Dendritic cell treated with granulocyte-macrophage colony-stimulating factor and Interleukin-4, amounts not matched to agents 40 ng/mL and 50 ng/mL, for 4 days (primary cell): ENCODE measurements at regions not wholly inside any gene's neighbourhood (a gene's known extent, or its start where the extent isn't known, plus 50 kb on each side); places are given as distances from the start of the nearest gene placed in this dataset.
"Not testable (repeated sequence)": the region's sequence is repeated elsewhere in the genome, so short reads cannot be mapped to it uniquely, and the experiment has no call there.

Experiments used
- H3K27ac Mint-ChIP-seq: one replicate; pipeline ENCODE4 v1.8.0; 2022; ENCODE audit warnings: mild to moderate bottlenecking, mixed read lengths
- H3K27me3 Mint-ChIP-seq: one replicate; pipeline ENCODE4 v1.8.0; 2022; ENCODE audit warnings: mild to moderate bottlenecking, mixed read lengths
- H3K36me3 Mint-ChIP-seq: one replicate; pipeline ENCODE4 v1.8.0; 2022; ENCODE audit warnings: low read depth, mixed read lengths
- H3K4me1 Mint-ChIP-seq: one replicate; pipeline ENCODE4 v1.8.0; 2022; ENCODE audit warnings: low read depth, mixed read lengths
- H3K4me3 Mint-ChIP-seq: one replicate; pipeline ENCODE4 v1.8.0; 2022; ENCODE audit warnings: mild to moderate bottlenecking, moderate library complexity, mixed read lengths
- H3K9me3 Mint-ChIP-seq: one replicate; pipeline ENCODE4 v1.8.0; 2022; ENCODE audit warnings: mixed read lengths
- intact Hi-C: fragments of 100-400 bp; cut with micrococcal nuclease; formaldehyde crosslinking; loops from one replicate; pipeline ENCODE4 v1.15.0; 2022

DNA sequence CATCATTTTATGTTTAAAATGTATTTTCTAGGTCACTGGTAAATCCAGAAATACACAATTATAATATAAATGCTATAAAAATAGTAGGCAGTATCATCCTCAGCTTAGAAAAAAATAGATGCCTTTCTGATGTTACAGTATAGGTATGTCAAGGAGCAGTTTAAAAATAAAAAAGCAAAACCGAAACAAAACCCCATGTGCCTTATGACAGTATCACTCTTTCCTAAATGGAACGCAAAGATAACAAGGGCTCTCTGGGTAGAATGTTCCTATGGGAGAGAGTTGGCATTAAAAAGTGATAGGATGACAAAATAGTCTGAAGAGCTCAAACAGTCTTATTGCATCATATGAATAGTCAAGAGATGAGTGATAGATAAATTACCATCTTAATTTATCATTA is 172.1 kb downstream of the DSC3 start:
- H3K27ac Mint-ChIP-seq, result no peak overlapping the region
- H3K4me1 Mint-ChIP-seq, result no peaks in the 10 kb centered on the region
- no peaks in the 10 kb centered on the region for H3K27me3 Mint-ChIP-seq
- peaks cover 8% of the 10 kb centered on the region for H3K9me3 Mint-ChIP-seq
- no peak overlapping the region for H3K4me3 Mint-ChIP-seq
- no peaks in the 10 kb centered on the region for H3K36me3 Mint-ChIP-seq
- intact Hi-C loops, result no loop called here

DNA sequence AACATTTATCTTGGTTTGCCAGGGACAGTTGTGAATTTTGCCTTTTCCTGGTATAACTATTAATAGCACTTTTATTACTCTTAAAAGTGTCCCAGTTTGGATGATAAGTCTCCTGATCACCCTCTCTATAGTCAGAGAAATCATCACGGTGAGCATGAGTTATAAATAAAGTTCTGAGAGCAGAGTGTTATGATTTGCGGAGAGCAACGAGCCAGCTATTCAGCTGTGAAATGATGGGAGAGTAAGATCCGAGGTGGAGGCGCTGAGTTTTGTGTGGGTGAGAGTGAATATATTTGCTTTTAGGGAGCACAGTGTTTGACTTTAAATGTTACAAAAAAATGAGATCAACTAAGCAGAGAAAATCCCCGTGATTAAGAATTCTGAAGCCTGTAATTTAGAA is 179.6 kb downstream of the DSC3 start:
- no peak overlapping the region for H3K4me3 Mint-ChIP-seq
- H3K36me3 Mint-ChIP-seq, result no peaks in the 10 kb centered on the region
- no peaks in the 10 kb centered on the region for H3K27me3 Mint-ChIP-seq
- H3K9me3 Mint-ChIP-seq, result peaks cover 8% of the 10 kb centered on the region
- no peaks in the 10 kb centered on the region for H3K4me1 Mint-ChIP-seq
- no peak overlapping the region for H3K27ac Mint-ChIP-seq
- intact Hi-C loops, result no loop called here

DNA sequence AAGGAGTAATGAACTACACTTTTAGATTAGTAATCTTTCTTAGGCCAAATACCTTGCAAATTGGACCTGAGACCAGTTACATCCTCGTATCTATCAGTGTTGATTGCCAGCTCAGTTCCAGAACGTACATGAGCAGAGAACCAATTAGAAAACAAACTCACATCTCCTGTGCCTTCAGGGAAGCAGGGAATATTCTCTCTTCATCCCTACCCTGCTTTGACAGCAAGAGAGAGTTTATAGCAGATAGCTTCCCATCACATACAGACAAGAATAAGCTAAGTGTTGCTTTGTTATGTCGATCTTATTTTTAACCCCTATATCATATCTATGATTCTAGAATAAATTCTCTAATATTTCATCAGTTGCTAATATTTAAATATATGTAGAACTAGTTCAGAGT is 181.8 kb downstream of the DSC3 start:
- no peak overlapping the region for H3K27ac Mint-ChIP-seq
- H3K4me1 Mint-ChIP-seq, result no peaks in the 10 kb centered on the region
- H3K27me3 Mint-ChIP-seq, result no peaks in the 10 kb centered on the region
- intact Hi-C loops, result no loop called here
- H3K36me3 Mint-ChIP-seq, result no peaks in the 10 kb centered on the region
- no peak overlapping the region for H3K4me3 Mint-ChIP-seq
- H3K9me3 Mint-ChIP-seq, result no peaks in the 10 kb centered on the region

DNA sequence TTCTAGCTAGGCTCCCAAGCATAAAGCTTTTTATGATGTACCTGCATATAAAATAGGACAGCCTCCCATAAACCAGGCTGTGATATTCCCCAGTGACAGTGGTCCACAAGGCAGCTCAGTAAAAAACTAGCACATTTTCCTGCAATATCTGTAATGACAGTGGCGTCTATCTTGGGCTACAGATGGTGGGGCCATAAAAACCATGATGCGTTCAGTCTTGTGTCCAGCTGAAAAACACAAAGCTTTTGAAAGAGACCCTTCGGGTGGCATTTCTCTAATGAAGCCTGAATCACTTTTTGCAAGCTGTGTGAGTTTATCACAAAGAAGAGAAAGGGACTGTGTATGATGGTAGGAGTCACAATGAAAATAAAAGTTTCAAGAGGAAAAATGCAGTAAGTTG is 183.5 kb downstream of the DSC3 start:
- Mint-ChIP-seq H3K27me3 (no peaks in the 10 kb centered on the region), H3K4me3 (no peak overlapping the region), H3K27ac (no peak overlapping the region), H3K4me1 (no peaks in the 10 kb centered on the region), H3K9me3 (no peaks in the 10 kb centered on the region), H3K36me3 (no peaks in the 10 kb centered on the region)
- intact Hi-C loops, result no loop called here

DNA sequence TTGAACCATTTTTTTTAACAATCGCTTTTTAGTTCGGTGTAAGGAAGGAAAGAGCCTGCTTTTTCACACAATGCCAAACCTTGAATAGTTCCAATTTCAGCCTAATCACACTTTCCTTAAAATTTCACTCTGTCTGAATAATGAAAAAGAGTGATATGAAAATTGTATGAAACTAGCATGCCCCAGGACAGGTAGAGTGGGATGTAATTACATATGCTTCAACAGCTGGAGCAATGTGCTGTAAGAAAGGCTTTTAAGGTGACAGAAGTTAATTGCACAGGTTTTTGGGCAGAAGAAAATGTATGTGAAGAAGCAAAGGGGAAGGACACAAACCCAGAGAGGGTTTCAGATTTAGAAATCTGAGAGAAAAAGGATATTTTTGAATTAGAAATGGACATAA is 184.0 kb downstream of the DSC3 start:
- no peaks in the 10 kb centered on the region for H3K9me3 Mint-ChIP-seq
- no peaks in the 10 kb centered on the region for H3K27me3 Mint-ChIP-seq
- intact Hi-C loops, result no loop called here
- no peak overlapping the region for H3K27ac Mint-ChIP-seq
- no peaks in the 10 kb centered on the region for H3K4me1 Mint-ChIP-seq
- no peaks in the 10 kb centered on the region for H3K36me3 Mint-ChIP-seq
- no peak overlapping the region for H3K4me3 Mint-ChIP-seq

DNA sequence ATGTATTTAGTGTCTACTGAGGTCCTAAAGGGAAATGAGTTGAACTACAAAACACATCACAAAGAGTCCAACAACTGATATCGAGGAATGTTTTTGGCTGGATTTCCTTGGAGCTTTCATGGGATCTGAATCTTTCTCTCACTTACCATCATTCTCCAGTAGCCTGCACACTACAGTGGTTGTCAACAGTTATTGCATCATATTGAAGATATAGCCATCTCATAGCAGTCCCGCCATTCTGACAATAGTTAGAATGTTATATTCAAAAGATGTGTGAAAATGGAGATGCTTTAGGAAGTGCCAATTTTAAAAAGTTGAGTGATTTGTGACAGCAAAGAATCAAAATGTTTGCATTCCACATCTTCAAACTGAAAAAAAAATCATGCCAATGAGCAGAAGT is 186.8 kb downstream of the DSC3 start:
- peaks cover 2% of the 10 kb centered on the region for H3K9me3 Mint-ChIP-seq
- intact Hi-C loops, result no loop called here
- no peak overlapping the region for H3K4me3 Mint-ChIP-seq
- no peaks in the 10 kb centered on the region for H3K27me3 Mint-ChIP-seq
- H3K36me3 Mint-ChIP-seq, result no peaks in the 10 kb centered on the region
- no peaks in the 10 kb centered on the region for H3K4me1 Mint-ChIP-seq
- no peak overlapping the region for H3K27ac Mint-ChIP-seq

DNA sequence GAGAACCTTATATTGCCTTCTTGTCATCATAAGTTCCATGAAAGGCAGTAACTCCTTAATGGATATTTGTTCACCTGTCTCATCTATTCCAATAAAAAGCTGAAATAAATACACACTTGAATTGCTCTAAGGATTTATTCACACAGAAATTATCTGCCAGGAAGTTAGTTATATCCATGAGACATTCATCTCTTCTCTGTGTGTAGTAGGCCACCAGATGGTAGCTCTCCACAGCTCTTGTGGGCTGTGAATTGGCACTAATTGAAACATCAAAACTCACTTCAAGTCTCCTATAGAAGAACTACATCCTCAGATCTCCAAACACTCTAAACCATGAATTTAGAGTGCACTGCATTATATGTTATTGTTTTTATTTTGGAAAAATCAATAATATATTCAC is 189.6 kb downstream of the DSC3 start:
- H3K9me3 Mint-ChIP-seq, result peaks cover 21% of the 10 kb centered on the region
- intact Hi-C loops, result no loop called here
- no peaks in the 10 kb centered on the region for H3K36me3 Mint-ChIP-seq

DNA sequence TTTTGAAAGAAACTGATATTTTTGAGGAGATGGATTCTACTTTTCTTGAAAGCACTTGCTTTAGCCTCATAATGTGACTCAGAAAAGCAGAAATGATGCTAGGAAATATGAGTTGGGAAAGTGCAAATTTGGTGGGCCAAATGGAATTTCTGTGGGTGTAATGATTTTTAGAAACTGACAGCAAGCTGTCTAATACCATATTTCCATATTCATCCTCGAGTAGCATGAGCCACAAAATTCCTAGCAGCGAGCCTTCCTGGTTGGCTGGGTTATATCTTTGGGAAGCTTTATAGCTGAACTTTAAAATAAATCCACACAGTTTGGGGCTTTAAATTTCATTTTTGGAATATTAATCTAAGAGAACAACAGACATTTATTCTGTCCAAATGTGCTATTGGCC is 190.0 kb downstream of the DSC3 start:
- H3K27me3 Mint-ChIP-seq, result no peaks in the 10 kb centered on the region
- H3K27ac Mint-ChIP-seq, result no peak overlapping the region
- H3K4me1 Mint-ChIP-seq, result no peaks in the 10 kb centered on the region
- H3K36me3 Mint-ChIP-seq, result no peaks in the 10 kb centered on the region
- H3K9me3 Mint-ChIP-seq, result peaks cover 25% of the 10 kb centered on the region
- no peak overlapping the region for H3K4me3 Mint-ChIP-seq
- intact Hi-C loops, result no loop called here

More for the DNA sequence above, 189.6 kb downstream of the DSC3 start:
- Mint-ChIP-seq H3K27me3 (no peaks in the 10 kb centered on the region), H3K4me1 (no peaks in the 10 kb centered on the region), H3K4me3 (no peak overlapping the region), H3K27ac (no peak overlapping the region)

DNA sequence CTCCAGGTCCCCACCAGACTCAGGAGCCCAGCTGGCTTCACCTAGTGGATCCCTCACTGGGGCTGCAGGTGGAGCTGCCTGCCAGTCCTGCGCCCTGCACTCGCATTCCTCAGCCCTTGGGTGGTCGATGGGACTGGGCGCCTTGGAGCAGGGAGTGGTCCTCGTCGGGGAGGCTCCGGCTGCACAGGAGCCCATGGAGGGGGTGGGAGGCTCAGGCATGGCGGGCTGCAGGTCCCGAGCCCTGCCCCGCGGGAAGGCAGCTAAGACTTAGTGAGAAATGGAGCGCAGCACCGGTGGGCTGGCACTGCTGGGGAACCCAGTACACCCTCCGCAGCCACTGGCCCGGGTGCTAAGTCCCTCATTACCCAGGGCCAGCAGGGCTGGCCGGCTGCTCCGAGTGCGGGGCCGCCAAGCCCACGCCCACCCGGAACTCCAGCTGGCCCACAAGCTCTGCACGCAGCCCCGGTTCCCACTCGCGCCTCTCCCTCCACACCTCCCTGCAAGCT is 203.4 kb downstream of the DSC3 start:
- H3K4me3 Mint-ChIP-seq, H3K4me1 Mint-ChIP-seq, intact Hi-C loops: not testable (repeated sequence)

DNA sequence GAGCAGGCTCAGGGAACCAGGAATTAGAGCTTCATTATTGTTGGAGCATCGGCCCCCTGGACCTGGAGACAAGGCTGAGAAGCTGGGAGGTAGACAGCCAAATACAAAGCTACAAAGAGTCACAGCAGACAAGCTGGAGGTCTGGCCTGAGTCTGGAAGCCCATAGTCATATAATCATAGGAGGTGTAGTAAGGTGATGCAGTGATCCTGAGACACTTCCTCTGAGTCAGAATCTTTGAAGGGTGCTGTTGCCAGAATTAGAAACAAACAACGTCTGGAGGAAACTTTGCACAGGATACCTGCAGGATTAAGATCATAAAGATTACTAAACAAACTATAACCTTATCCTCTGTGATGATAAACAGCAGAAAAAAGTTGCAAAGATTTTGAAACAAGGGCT is 213.8 kb downstream of the DSC3 start:
- no peak overlapping the region for H3K4me3 Mint-ChIP-seq
- H3K9me3 Mint-ChIP-seq, result peaks cover 14% of the 10 kb centered on the region
- intact Hi-C loops, result no loop called here
- H3K4me1 Mint-ChIP-seq, result no peaks in the 10 kb centered on the region
- no peaks in the 10 kb centered on the region for H3K27me3 Mint-ChIP-seq
- H3K36me3 Mint-ChIP-seq, result no peaks in the 10 kb centered on the region
- no peak overlapping the region for H3K27ac Mint-ChIP-seq

More for the DNA sequence above, 203.4 kb downstream of the DSC3 start:
- H3K36me3 Mint-ChIP-seq, H3K27ac Mint-ChIP-seq, H3K27me3 Mint-ChIP-seq: not testable (repeated sequence)
- H3K9me3 Mint-ChIP-seq, result peaks cover 15% of the 10 kb centered on the region

DNA sequence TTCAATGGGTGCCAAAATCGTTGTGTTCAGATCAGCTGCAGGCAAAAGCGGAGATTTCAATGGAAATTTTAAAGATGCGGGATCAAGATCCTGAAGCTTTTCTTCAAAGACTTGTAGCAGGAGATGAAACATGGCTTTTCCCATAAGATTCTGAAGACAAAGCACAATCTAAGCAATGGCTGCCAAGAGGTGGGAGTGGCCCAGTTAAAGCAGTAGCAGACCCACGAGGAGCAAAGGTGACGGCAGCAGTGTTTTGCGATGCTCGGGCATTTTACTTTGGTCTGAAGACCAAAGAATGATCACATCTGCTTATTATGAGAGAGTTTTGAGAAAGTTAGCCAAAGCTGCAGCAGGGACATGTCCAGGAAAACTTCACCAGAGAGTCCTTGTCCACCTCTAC is 222.9 kb downstream of the DSC3 start:
- intact Hi-C loops, result no loop called here
- Mint-ChIP-seq H3K27me3 (no peaks in the 10 kb centered on the region), H3K9me3 (peaks cover 20% of the 10 kb centered on the region), H3K4me3 (no peak overlapping the region), H3K4me1 (no peaks in the 10 kb centered on the region), H3K27ac (no peak overlapping the region), H3K36me3 (no peaks in the 10 kb centered on the region)

DNA sequence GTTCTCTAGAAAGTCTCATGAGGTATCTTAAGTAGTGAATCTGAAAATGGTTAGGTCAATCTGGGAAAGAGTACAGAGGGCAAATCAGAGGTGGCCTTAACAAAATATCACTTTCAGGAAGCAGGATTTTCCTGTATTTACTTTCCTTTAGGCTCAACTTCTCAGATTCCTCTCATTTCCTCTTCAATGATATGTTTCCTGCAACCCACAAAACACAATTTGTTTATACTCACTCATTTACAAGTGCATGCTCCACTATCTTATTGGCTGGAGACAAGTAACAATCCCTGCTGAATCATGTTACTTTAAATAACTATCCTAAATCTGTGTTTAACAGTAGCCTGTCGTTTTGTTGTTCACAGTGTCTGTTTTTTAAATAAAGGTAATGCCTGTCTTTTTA is 228.1 kb downstream of the DSC3 start:
- Mint-ChIP-seq H3K27ac (no peak overlapping the region), H3K9me3 (peaks cover 20% of the 10 kb centered on the region), H3K27me3 (no peaks in the 10 kb centered on the region), H3K4me3 (no peak overlapping the region), H3K36me3 (no peaks in the 10 kb centered on the region), H3K4me1 (no peaks in the 10 kb centered on the region)
- intact Hi-C loops, result no loop called here

DNA sequence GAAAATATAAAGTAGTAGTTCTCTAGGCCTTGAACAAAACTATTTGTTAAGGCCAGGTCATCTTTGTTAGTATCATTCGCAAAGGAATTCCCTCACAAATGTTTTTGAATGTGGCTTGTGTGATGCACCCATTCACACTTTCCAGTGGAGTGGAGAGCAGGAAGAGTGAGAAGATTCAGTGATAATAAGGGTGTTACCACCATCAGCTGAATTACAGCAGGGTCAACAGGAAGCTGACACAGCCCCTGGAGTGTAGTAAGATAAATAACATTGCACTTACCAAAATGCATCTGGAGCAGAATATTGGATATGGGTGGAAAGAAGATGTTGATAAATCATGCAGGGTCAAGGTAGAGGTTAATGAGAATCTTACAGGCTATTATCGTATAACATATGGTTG is 231.0 kb downstream of the DSC3 start:
- Mint-ChIP-seq H3K4me3 (no peak overlapping the region), H3K27me3 (no peaks in the 10 kb centered on the region), H3K4me1 (no peaks in the 10 kb centered on the region), H3K9me3 (peaks cover 8% of the 10 kb centered on the region), H3K36me3 (no peaks in the 10 kb centered on the region), H3K27ac (no peak overlapping the region)
- intact Hi-C loops, result no loop called here

DNA sequence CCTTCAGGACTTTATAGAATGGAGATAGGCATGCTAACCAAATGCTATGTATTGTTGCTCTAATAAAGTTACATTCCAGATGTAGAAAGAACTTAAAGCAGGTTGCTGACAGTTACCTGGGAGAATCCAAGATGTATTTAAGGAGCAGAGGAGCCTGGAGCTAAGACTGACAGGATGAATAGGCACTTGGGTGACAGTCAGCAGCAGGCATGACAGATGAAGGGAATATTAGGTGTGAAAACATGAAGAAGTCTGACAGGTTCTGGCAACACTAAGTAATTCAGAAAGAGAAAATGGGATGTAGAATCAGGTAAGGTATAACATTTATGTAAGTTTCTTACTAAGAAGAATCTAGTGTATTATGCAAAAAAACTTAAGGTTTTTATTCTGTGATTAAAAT is 232.0 kb downstream of the DSC3 start:
- Mint-ChIP-seq H3K36me3 (no peaks in the 10 kb centered on the region), H3K4me3 (no peak overlapping the region), H3K9me3 (no peaks in the 10 kb centered on the region), H3K27me3 (no peaks in the 10 kb centered on the region), H3K4me1 (no peaks in the 10 kb centered on the region), H3K27ac (no peak overlapping the region)
- intact Hi-C loops, result no loop called here

DNA sequence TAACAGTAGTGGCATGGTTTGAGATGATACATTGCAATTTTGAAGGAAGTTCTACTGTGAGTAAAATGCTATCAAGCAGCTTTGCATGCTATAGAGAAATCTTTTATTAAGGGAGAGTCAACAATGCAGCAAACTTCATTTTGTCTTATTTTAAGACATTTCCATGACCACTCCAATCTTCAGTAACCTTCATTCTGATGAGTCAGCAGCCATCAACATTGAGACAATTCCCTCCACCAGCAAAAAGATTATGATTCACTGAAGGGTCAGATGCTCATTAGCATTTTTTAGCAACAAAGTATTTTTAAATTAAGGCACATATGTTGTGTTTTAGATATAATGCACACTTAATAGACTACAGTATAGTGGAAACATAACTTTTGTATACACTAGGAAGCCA is 235.7 kb downstream of the DSC3 start:
- no peaks in the 10 kb centered on the region for H3K9me3 Mint-ChIP-seq
- no peaks in the 10 kb centered on the region for H3K4me1 Mint-ChIP-seq
- no peaks in the 10 kb centered on the region for H3K27me3 Mint-ChIP-seq
- no peaks in the 10 kb centered on the region for H3K36me3 Mint-ChIP-seq
- intact Hi-C loops, result no loop called here
- H3K4me3 Mint-ChIP-seq, result no peak overlapping the region
- no peak overlapping the region for H3K27ac Mint-ChIP-seq
